ENCODE measurements at regions not wholly inside any gene's neighbourhood (a gene's known extent, or its start where the extent isn't known, plus 50 kb on each side); places are given as distances from the start of the nearest gene placed in this dataset.

- no peak overlapping the region for H3K4me2 ChIP-seq
- no peaks in the 10 kb centered on the region; the same call in 1 of the 2 replicates for H3F3A ChIP-seq (replicated peaks; ENCODE audit: low read depth)
- ATAC-seq (no peak), DNase-seq (ENCODE audit: low spot score) (no peak)
- peaks cover 4% of the 10 kb centered on the region for H3K4me1 ChIP-seq (ENCODE audit: insufficient read depth)
- no peaks in the 10 kb centered on the region for H3K79me2 ChIP-seq (replicated peaks; ENCODE audit: insufficient read depth)
- H2AFZ ChIP-seq, result no peak overlapping the region; the same call in none of the 2 replicates
- H3K27me3 ChIP-seq (ENCODE audit: insufficient read depth), result no peaks in the 10 kb centered on the region
- no peaks in the 10 kb centered on the region for H3K27me3 Mint-ChIP-seq (ENCODE audit: insufficient read depth, low read depth, poor library complexity)
- H4K20me1 ChIP-seq (replicated peaks; ENCODE audit: insufficient read depth), result no peaks in the 10 kb centered on the region
- H3K9me2 ChIP-seq (ENCODE audit: insufficient read depth), result no peaks in the 10 kb centered on the region
- TF ChIP-seq STAT1 (IDR thresholded peaks at IDR 0.05; ENCODE audit: unreplicated experiment) (no peak), EZH2 (IDR thresholded peaks at IDR 0.05; ENCODE audit: low read depth, unreplicated experiment) (no peak), EZH2phosphoT487 (IDR thresholded peaks at IDR 0.05; ENCODE audit: unreplicated experiment) (no peak), CREB1 (CRISPR knock-in tag; IDR thresholded peaks at IDR 0.05; ENCODE audit: low read depth) (no peak), JUNB (IDR thresholded peaks at IDR 0.05; ENCODE audit: unreplicated experiment) (no peak), ZNF331 (CRISPR knock-in tag; IDR thresholded peaks at IDR 0.05; ENCODE audit: low read depth) (no peak), ZNF114 (CRISPR knock-in tag; IDR thresholded peaks at IDR 0.05) (no peak), CTCF (conservative IDR thresholded peaks at IDR 0.05; ENCODE audit: low read depth in 2 of 2) (no peak), POLR2AphosphoS5 (IDR thresholded peaks at IDR 0.05; ENCODE audit: low read depth) (no peak), ETS1 (IDR thresholded peaks at IDR 0.05) (no peak), NANOG (IDR thresholded peaks at IDR 0.05; ENCODE audit: borderline replicate concordance) (no peak)
- TF ChIP-seq, protein P1, sequence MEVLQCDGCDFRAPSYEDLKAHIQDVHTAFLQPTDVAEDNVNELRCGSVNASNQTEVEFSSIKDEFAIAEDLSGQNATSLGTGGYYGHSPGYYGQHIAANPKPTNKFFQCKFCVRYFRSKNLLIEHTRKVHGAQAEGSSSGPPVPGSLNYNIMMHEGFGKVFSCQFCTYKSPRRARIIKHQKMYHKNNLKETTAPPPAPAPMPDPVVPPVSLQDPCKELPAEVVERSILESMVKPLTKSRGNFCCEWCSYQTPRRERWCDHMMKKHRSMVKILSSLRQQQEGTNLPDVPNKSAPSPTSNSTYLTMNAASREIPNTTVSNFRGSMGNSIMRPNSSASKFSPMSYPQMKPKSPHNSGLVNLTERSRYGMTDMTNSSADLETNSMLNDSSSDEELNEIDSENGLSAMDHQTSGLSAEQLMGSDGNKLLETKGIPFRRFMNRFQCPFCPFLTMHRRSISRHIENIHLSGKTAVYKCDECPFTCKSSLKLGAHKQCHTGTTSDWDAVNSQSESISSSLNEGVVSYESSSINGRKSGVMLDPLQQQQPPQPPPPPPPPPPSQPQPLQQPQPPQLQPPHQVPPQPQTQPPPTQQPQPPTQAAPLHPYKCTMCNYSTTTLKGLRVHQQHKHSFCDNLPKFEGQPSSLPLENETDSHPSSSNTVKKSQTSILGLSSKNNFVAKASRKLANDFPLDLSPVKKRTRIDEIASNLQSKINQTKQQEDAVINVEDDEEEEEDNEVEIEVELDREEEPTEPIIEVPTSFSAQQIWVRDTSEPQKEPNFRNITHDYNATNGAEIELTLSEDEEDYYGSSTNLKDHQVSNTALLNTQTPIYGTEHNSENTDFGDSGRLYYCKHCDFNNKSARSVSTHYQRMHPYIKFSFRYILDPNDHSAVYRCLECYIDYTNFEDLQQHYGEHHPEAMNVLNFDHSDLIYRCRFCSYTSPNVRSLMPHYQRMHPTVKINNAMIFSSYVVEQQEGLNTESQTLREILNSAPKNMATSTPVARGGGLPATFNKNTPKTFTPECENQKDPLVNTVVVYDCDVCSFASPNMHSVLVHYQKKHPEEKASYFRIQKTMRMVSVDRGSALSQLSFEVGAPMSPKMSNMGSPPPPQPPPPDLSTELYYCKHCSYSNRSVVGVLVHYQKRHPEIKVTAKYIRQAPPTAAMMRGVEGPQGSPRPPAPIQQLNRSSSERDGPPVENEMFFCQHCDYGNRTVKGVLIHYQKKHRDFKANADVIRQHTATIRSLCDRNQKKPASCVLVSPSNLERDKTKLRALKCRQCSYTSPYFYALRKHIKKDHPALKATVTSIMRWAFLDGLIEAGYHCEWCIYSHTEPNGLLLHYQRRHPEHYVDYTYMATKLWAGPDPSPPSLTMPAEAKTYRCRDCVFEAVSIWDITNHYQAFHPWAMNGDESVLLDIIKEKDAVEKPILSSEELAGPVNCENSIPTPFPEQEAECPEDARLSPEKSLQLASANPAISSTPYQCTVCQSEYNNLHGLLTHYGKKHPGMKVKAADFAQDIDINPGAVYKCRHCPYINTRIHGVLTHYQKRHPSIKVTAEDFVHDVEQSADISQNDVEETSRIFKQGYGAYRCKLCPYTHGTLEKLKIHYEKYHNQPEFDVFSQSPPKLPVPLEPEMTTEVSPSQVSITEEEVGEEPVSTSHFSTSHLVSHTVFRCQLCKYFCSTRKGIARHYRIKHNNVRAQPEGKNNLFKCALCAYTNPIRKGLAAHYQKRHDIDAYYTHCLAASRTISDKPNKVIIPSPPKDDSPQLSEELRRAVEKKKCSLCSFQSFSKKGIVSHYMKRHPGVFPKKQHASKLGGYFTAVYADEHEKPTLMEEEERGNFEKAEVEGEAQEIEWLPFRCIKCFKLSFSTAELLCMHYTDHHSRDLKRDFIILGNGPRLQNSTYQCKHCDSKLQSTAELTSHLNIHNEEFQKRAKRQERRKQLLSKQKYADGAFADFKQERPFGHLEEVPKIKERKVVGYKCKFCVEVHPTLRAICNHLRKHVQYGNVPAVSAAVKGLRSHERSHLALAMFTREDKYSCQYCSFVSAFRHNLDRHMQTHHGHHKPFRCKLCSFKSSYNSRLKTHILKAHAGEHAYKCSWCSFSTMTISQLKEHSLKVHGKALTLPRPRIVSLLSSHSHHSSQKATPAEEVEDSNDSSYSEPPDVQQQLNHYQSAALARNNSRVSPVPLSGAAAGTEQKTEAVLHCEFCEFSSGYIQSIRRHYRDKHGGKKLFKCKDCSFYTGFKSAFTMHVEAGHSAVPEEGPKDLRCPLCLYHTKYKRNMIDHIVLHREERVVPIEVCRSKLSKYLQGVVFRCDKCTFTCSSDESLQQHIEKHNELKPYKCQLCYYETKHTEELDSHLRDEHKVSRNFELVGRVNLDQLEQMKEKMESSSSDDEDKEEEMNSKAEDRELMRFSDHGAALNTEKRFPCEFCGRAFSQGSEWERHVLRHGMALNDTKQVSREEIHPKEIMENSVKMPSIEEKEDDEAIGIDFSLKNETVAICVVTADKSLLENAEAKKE (CRISPR knock-in tag; IDR thresholded peaks at IDR 0.05), result no peak
- TF ChIP-seq, protein P2, sequence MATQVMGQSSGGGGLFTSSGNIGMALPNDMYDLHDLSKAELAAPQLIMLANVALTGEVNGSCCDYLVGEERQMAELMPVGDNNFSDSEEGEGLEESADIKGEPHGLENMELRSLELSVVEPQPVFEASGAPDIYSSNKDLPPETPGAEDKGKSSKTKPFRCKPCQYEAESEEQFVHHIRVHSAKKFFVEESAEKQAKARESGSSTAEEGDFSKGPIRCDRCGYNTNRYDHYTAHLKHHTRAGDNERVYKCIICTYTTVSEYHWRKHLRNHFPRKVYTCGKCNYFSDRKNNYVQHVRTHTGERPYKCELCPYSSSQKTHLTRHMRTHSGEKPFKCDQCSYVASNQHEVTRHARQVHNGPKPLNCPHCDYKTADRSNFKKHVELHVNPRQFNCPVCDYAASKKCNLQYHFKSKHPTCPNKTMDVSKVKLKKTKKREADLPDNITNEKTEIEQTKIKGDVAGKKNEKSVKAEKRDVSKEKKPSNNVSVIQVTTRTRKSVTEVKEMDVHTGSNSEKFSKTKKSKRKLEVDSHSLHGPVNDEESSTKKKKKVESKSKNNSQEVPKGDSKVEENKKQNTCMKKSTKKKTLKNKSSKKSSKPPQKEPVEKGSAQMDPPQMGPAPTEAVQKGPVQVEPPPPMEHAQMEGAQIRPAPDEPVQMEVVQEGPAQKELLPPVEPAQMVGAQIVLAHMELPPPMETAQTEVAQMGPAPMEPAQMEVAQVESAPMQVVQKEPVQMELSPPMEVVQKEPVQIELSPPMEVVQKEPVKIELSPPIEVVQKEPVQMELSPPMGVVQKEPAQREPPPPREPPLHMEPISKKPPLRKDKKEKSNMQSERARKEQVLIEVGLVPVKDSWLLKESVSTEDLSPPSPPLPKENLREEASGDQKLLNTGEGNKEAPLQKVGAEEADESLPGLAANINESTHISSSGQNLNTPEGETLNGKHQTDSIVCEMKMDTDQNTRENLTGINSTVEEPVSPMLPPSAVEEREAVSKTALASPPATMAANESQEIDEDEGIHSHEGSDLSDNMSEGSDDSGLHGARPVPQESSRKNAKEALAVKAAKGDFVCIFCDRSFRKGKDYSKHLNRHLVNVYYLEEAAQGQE (IDR thresholded peaks at IDR 0.05; ENCODE audit: unreplicated experiment), result no peak
- no peak overlapping the region for H3K27ac ChIP-seq (ENCODE audit: low read depth)
- no peak overlapping the region for H3K4me3 Mint-ChIP-seq
- H3K9me3 Mint-ChIP-seq, result peaks cover 8% of the 10 kb centered on the region; the same call in 2 of the 3 replicates
- H3K4me1 Mint-ChIP-seq, result peaks cover 8% of the 10 kb centered on the region
- no peak overlapping the region for H3K4me3 ChIP-seq
- peaks cover 8% of the 10 kb centered on the region; the same call in 1 of the 3 replicates for H3K36me3 Mint-ChIP-seq (ENCODE audit: low read depth)
- H3K27ac Mint-ChIP-seq, result no peak overlapping the region
- H3K36me3 ChIP-seq (ENCODE audit: insufficient read depth), result no peaks in the 10 kb centered on the region
Measured at GRCh38 chr4:40688446-40689095, 58.9 kb upstream of the RBM47 start.
